ENCODE measurements at regions not wholly inside any gene's neighbourhood (a gene's known extent, or its start where the extent isn't known, plus 50 kb on each side); places are given as distances from the start of the nearest gene placed in this dataset.

- TF ChIP-seq CTCF (optimal IDR thresholded peaks at IDR 0.05 in 1 of 3, IDR thresholded peaks at IDR 0.05 in 1 of 3, conservative IDR thresholded peaks at IDR 0.05 in 1 of 3; ENCODE audit: extremely low read depth in 1 of 3, insufficient read depth in 2 of 3, low read length in 3 of 3): no peak
- TF ChIP-seq EZH2 (IDR thresholded peaks at IDR 0.05; ENCODE audit: low read length): no peak
Observed at GRCh38 chr7:86002858-86003257, 640.9 kb upstream of the GRM3 start.

Data from keratinocyte (primary cell).